HL-60 (cell line): ENCODE measurements at regions not wholly inside any gene's neighbourhood (a gene's known extent, or its start where the extent isn't known, plus 50 kb on each side); places are given as distances from the start of the nearest gene placed in this dataset.
"Not testable (repeated sequence)": the region's sequence is repeated elsewhere in the genome, so short reads cannot be mapped to it uniquely, and the experiment has no call there.

Source experiments
- DNase-seq, 2 experiments: peaks; one replicate each; pipeline ENCODE4 v3.0.0-alpha.2; 2010 to 2020; ENCODE audit warnings: low read depth in 1 of 2, low spot score in 1 of 2
- H3K27ac ChIP-seq: fragments of 250-450 bp; sonication (Bioruptor Pico); replicated peaks from 2 replicates; pipeline ENCODE4 v1.5.1; 2020; ENCODE audit warnings: mild to moderate bottlenecking, moderate library complexity
- H3K27me3 ChIP-seq: fragments of 250-450 bp; sonication (Bioruptor Pico); 2 replicates; pipeline ENCODE4 v1.5.1; 2021; ENCODE audit warnings: mild to moderate bottlenecking, moderate library complexity; ENCODE audit not compliant: insufficient read depth, poor library complexity, severe bottlenecking
- H3K4me3 ChIP-seq: replicated peaks from 2 replicates; pipeline ENCODE4 v1.5.1; 2011; ENCODE audit warnings: mild to moderate bottlenecking, control low read depth, low read length; ENCODE audit not compliant: insufficient read depth
- GABPA ChIP-seq: IDR thresholded peaks from 2 replicates; pipeline ENCODE4 v1.6.1; 2012; ENCODE audit warnings: low read depth
- POLR2AphosphoS5 ChIP-seq: IDR thresholded peaks from 2 replicates; pipeline ENCODE4 v1.6.1; 2012; ENCODE audit warnings: low read depth
- SPI1 ChIP-seq: IDR thresholded peaks from 2 replicates; pipeline ENCODE4 v1.6.1; 2012; ENCODE audit warnings: low read depth, mild to moderate bottlenecking, borderline replicate concordance
- TF ChIP-seq, protein P1 (sequence below): IDR thresholded peaks from 2 replicates; pipeline ENCODE4 v1.6.1; 2012; ENCODE audit warnings: low read depth; ENCODE audit not compliant: insufficient replicate concordance
- TF ChIP-seq, protein P2 (sequence below): IDR thresholded peaks from one replicate; pipeline ENCODE4 v1.5.1; 2011; ENCODE audit warnings: low read length, control low read depth, inconsistent platforms; ENCODE audit not compliant: insufficient read depth

DNA sequence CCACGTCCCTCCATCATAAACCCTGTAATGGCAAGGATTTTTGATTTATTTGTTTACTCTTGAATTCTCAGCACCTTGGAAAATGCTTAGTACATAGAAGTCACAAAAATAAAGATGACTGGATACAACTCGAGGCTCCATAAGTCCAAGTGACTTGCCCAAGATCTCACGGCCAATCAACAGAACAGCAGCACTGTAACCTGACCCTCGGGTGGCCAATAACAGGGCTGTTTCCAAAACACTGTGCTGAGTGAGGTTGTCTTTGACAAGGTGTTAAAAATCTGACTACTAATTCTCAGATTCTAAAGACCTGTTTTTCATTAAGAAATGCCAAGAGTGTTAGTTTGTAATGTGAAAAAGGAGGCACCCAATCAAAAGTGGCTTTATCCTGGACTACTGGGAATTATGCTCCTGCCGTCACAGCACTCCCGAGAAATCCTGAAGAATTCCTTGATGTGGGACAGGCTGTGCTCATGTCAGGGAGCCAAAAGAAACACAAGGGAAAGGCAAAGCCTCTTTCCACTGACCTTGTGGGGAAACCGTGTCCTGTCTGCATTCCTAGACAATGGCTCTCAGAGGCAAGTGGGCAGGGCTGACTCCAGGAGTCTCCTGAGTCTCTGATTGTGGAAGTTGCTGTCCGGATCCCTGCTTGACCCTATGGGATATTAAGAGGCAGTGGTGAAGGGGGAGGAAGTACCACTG is 204.7 kb upstream of the PELI2 start:
- TF ChIP-seq, protein P1, sequence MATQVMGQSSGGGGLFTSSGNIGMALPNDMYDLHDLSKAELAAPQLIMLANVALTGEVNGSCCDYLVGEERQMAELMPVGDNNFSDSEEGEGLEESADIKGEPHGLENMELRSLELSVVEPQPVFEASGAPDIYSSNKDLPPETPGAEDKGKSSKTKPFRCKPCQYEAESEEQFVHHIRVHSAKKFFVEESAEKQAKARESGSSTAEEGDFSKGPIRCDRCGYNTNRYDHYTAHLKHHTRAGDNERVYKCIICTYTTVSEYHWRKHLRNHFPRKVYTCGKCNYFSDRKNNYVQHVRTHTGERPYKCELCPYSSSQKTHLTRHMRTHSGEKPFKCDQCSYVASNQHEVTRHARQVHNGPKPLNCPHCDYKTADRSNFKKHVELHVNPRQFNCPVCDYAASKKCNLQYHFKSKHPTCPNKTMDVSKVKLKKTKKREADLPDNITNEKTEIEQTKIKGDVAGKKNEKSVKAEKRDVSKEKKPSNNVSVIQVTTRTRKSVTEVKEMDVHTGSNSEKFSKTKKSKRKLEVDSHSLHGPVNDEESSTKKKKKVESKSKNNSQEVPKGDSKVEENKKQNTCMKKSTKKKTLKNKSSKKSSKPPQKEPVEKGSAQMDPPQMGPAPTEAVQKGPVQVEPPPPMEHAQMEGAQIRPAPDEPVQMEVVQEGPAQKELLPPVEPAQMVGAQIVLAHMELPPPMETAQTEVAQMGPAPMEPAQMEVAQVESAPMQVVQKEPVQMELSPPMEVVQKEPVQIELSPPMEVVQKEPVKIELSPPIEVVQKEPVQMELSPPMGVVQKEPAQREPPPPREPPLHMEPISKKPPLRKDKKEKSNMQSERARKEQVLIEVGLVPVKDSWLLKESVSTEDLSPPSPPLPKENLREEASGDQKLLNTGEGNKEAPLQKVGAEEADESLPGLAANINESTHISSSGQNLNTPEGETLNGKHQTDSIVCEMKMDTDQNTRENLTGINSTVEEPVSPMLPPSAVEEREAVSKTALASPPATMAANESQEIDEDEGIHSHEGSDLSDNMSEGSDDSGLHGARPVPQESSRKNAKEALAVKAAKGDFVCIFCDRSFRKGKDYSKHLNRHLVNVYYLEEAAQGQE, result no peak
- TF ChIP-seq, protein P2, sequence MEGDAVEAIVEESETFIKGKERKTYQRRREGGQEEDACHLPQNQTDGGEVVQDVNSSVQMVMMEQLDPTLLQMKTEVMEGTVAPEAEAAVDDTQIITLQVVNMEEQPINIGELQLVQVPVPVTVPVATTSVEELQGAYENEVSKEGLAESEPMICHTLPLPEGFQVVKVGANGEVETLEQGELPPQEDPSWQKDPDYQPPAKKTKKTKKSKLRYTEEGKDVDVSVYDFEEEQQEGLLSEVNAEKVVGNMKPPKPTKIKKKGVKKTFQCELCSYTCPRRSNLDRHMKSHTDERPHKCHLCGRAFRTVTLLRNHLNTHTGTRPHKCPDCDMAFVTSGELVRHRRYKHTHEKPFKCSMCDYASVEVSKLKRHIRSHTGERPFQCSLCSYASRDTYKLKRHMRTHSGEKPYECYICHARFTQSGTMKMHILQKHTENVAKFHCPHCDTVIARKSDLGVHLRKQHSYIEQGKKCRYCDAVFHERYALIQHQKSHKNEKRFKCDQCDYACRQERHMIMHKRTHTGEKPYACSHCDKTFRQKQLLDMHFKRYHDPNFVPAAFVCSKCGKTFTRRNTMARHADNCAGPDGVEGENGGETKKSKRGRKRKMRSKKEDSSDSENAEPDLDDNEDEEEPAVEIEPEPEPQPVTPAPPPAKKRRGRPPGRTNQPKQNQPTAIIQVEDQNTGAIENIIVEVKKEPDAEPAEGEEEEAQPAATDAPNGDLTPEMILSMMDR, result no peak
- TF ChIP-seq GABPA (no peak), SPI1 (no peak), POLR2AphosphoS5 (no peak)

DNA sequence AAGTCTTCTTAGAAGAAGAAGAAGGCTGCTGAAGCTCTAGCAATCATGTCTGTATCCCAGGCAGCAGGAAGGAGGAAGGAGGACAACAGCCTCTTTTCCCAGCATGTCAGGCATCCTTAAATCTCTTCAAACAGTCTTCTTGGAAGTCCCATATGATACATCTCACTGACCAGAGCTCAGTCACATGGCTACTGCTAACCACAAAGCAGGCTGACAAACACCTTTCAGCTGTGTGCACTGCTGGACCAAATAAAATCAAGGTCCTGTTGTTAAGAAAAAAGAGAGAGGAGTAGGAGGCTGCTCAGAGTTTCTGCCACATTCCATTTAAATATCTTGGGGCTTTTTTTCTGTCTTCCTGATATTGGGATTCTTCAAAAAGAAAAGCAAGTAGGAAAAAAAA is 203.4 kb upstream of the PELI2 start:
- Histone ChIP-seq H3K4me3 (no peak overlapping the region), H3K27ac (no peak overlapping the region), H3K27me3 (no peaks in the 10 kb centered on the region)
- DNase-seq, result no peak
- no peak for TF ChIP-seq SPI1
- TF ChIP-seq, protein P1, result no peak
- TF ChIP-seq POLR2AphosphoS5, result no peak
- TF ChIP-seq, protein P2, result no peak
- no peak for TF ChIP-seq GABPA

More for the DNA sequence above, 204.7 kb upstream of the PELI2 start:
- DNase-seq, result no peak
- Histone ChIP-seq H3K27ac (no peak overlapping the region), H3K4me3 (no peak overlapping the region), H3K27me3 (no peaks in the 10 kb centered on the region)

DNA sequence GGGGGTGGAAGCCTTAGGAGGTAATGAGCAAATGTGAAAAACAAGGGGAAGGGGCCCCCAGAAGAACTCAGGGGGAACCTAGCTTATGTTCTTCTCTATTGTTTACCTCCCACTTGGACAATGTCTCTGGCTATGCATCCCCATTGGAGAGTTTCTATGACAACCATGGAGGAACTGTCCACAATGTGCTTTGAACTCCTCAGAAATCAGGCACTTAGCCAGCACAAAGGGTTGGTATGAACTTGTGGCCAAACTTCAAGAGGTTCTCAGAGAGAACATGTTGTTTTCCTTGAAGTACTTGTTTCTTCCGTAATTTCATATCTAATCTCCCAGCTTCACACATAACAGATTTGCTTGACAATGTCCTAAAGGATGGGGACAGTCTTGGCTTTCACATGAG is 202.8 kb upstream of the PELI2 start:
- Histone ChIP-seq H3K27ac (no peak overlapping the region), H3K4me3 (no peak overlapping the region), H3K27me3 (no peaks in the 10 kb centered on the region)
- TF ChIP-seq SPI1 (no peak), POLR2AphosphoS5 (no peak), GABPA (no peak)
- TF ChIP-seq, protein P1, result no peak
- DNase-seq, result no peak

DNA sequence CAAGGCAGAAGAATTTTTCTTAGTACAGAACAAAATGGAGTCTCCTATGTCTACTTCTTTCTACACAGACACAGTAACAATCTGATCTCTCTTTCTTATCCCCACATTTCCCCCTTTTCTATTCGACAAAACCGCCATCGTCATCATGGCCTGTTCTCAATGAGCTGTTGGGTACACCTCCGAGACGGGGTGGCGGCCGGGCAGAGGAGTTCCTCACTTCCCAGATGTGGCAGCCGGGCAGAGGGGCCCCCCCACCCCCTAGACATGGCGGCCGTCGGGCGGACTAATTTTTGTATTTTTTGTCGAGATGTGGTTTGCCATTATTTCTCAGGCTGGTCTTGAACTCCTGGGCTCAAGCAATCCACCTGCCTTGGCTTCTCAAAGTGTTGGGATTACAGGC is 198.4 kb upstream of the PELI2 start:
- DNase-seq, H3K27ac ChIP-seq, H3K4me3 ChIP-seq, H3K27me3 ChIP-seq: not testable (repeated sequence)
